Sigmoid colon (tissue), 4 donors: ENCODE measurements at regions not wholly inside any gene's neighbourhood (a gene's known extent, or its start where the extent isn't known, plus 50 kb on each side); places are given as distances from the start of the nearest gene placed in this dataset.

Experiments used
- POLR2A ChIP-seq, 2 donors: fragments of 450-650 bp; IDR thresholded peaks; one replicate each; pipeline ENCODE4 v1.6.1; 2016; ENCODE audit warnings: antibody characterized with exemption in 2 of 2, mild to moderate bottlenecking in 2 of 2, moderate library complexity in 2 of 2
- POLR2AphosphoS5 ChIP-seq, 4 donors: sonication (generic); formaldehyde crosslinking; IDR thresholded peaks; one replicate each; pipeline ENCODE4 v1.6.1; 2017; ENCODE audit warnings: antibody characterized with exemption in 4 of 4

GRCh38 chr16:51916814-51917213, 630.1 kb downstream of the TOX3 start:
- TF ChIP-seq POLR2A (IDR thresholded peaks at IDR 0.05) = no peak
- TF ChIP-seq POLR2AphosphoS5 (IDR thresholded peaks at IDR 0.05) = no peak
